GM10266 (cell line): ENCODE measurements at regions not wholly inside any gene's neighbourhood (a gene's known extent, or its start where the extent isn't known, plus 50 kb on each side); places are given as distances from the start of the nearest gene placed in this dataset.

Experiments used
- DNase-seq: peaks from one replicate; pipeline ENCODE4 v3.0.0; 2012; ENCODE audit errors: extremely low spot score
- CTCF ChIP-seq: IDR thresholded peaks from 2 replicates; pipeline ENCODE4 v1.5.1; 2012; ENCODE audit warnings: mild to moderate bottlenecking, low read depth; ENCODE audit not compliant: control insufficient read depth, insufficient read depth; ENCODE audit errors: missing control alignments

- DNase-seq = no peak
- TF ChIP-seq CTCF = no peak
These were observed 662.7 kb upstream of the HS6ST1 start for GRCh38 chr2:128981353-128981752.

- no peak for DNase-seq
- no peak for TF ChIP-seq CTCF
These were observed 663.3 kb upstream of the HS6ST1 start for GRCh38 chr2:128982001-128982400.

GRCh38 chr2:128982670-128983069 is 664.0 kb upstream of the HS6ST1 start:
- no peak for DNase-seq
- TF ChIP-seq CTCF = no peak

GRCh38 chr2:128983094-128983493 is 664.4 kb upstream of the HS6ST1 start:
- DNase-seq = no peak
- no peak for TF ChIP-seq CTCF

GRCh38 chr2:128984081-128984480 is 665.4 kb upstream of the HS6ST1 start:
- DNase-seq = no peak
- TF ChIP-seq CTCF = no peak

- no peak for TF ChIP-seq CTCF
- DNase-seq = no peak
These were observed 666.2 kb upstream of the HS6ST1 start for GRCh38 chr2:128984855-128985254.

DNA sequence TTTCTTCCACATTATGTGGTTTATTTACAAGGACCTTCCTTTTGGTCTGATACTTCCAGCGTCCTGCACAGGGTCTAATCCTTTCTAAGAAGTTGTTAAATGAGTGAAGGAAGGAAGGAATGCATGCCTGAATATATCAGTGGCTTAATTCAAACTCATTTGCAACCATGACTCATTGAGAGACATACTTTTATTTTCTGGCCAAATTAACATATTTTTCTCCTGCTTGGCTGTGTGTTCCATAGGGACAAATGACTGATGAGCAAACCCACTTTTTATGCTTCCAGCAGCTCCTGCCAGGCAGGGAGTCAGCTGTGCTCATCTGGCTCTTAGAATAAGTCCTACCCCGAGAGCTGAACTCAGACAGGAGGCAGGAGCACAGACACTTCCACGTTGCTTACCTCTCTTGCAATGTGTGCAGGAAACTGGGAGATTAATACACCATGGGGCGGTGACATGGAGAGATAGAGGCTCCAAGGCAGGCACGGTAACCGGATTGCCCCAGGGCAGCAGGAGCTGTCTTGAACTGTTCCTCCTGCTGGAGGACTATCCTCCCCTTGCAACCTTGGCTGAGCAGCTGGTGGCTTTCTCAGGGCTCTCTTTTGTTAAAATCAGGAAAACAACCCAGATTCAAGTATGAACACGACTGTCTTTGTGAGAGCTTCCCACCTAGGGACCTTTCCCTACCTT is 667.5 kb upstream of the HS6ST1 start:
- no peak for TF ChIP-seq CTCF
- no peak for DNase-seq
